Endothelial cell of umbilical vein (primary cell): ENCODE measurements at regions not wholly inside any gene's neighbourhood (a gene's known extent, or its start where the extent isn't known, plus 50 kb on each side); places are given as distances from the start of the nearest gene placed in this dataset.
"Not testable (repeated sequence)": the region's sequence is repeated elsewhere in the genome, so short reads cannot be mapped to it uniquely, and the experiment has no call there.

ENCODE experiments used
- BruUV-seq: library from RNA; stranded (reverse); fragments of 400-500 nt; replicated peaks from 2 replicates; lab custom pipeline; 2021; lab: Mats Ljungman, UMichigan
- CTCF ChIA-PET: fragments of 300-600, 350-600 bp; sonication (Branson Sonifier 250); formaldehyde crosslinking; loops from one replicate; lab custom pipeline; 2021; ENCODE audit warnings: antibody characterized with exemption, inconsistent platforms; lab: Charles Lee
- POLR2A ChIA-PET: fragments of 300-600, 350-600 bp; sonication (Branson Sonifier 250); formaldehyde crosslinking; loops from one replicate; lab custom pipeline; 2021; ENCODE audit warnings: antibody characterized with exemption, inconsistent platforms; lab: Charles Lee
- DNase-seq: peaks from one replicate; pipeline ENCODE4 v3.0.0-alpha.2; 2011; ENCODE audit warnings: low read depth, low spot score
- FAIRE-seq: peaks from 2 replicates; lab custom pipeline; 2011; peaks lifted over from hg19 to GRCh38; lab: Jason Lieb, UNC
- H2AFZ ChIP-seq: 2 replicates; pipeline ENCODE4 v1.6.0; 2012; ENCODE audit warnings: low read depth, low read length, control low read depth, inconsistent platforms
- H3K27ac ChIP-seq: 2 replicates; pipeline ENCODE4 v1.5.1; 2011; ENCODE audit warnings: low read depth, mild to moderate bottlenecking, control low read depth, low read length, moderate library complexity; ENCODE audit not compliant: insufficient read depth
- H3K27me3 ChIP-seq, 2 experiments: 2 replicates each; pipeline versions ENCODE4 v1.6.0 to v1.6.1; 2011; ENCODE audit warnings: low read length in 2 of 2, mixed read lengths in 1 of 2; ENCODE audit not compliant: control insufficient read depth in 2 of 2, insufficient read depth in 2 of 2
- H3K36me3 ChIP-seq, 2 experiments: 2 replicates in 1 of 2; 3 replicates in 1 of 2; pipeline ENCODE4 v1.5.1; 2011; ENCODE audit warnings: low read length in 2 of 2, mild to moderate bottlenecking in 1 of 2, moderate library complexity in 1 of 2; ENCODE audit not compliant: control insufficient read depth in 2 of 2, insufficient read depth in 2 of 2; ENCODE audit errors: extremely low read depth in 1 of 2
- H3K4me1 ChIP-seq: 3 replicates; pipeline ENCODE4 v1.5.1; 2011; ENCODE audit warnings: mild to moderate bottlenecking, low read length; ENCODE audit not compliant: control insufficient read depth, insufficient read depth; ENCODE audit errors: extremely low read depth
- H3K4me2 ChIP-seq: 2 replicates; pipeline ENCODE4 v1.6.1; 2011; ENCODE audit warnings: low read length, control low read depth, mixed read lengths; ENCODE audit not compliant: insufficient read depth
- H3K4me3 ChIP-seq, 3 experiments: fragments of 200-600 bp in 1 of 3; sonication (generic), shearing (Covaris generic) in 1 of 3; replicated peaks in 1 of 3; 2 replicates each; pipeline ENCODE4 v1.5.1; 2011 to 2016; ENCODE audit warnings: control low read depth in 3 of 3, low read length in 3 of 3, mild to moderate bottlenecking in 2 of 3, inconsistent platforms in 1 of 3, low read depth in 1 of 3, moderate library complexity in 1 of 3; ENCODE audit not compliant: insufficient read depth in 1 of 3
- H3K79me2 ChIP-seq: 2 replicates; pipeline ENCODE4 v1.6.0; 2012; ENCODE audit warnings: low read length, inconsistent platforms; ENCODE audit not compliant: control insufficient read depth, insufficient read depth
- H3K9ac ChIP-seq: replicated peaks from 2 replicates; pipeline ENCODE3; 2011; ENCODE audit warnings: low read length, control low read depth; ENCODE audit not compliant: insufficient read depth; ENCODE audit errors: extremely low read depth
- H3K9me1 ChIP-seq: replicated peaks from 3 replicates; pipeline ENCODE4 v1.6.0; 2011; ENCODE audit warnings: mild to moderate bottlenecking, low read length; ENCODE audit not compliant: control insufficient read depth, insufficient read depth; ENCODE audit errors: extremely low read depth
- H3K9me3 ChIP-seq: replicated peaks from 2 replicates; pipeline ENCODE4 v1.5.1; 2012; ENCODE audit warnings: low read length, inconsistent platforms; ENCODE audit not compliant: control insufficient read depth, insufficient read depth
- H4K20me1 ChIP-seq: replicated peaks from 2 replicates; pipeline ENCODE3; 2011; ENCODE audit warnings: mild to moderate bottlenecking, low read length; ENCODE audit not compliant: control insufficient read depth, insufficient read depth; ENCODE audit errors: extremely low read depth
- EZH2 ChIP-seq: IDR thresholded peaks from 2 replicates; pipeline ENCODE4 v1.6.1; 2012; ENCODE audit warnings: borderline replicate concordance, low read depth, mild to moderate bottlenecking, moderate library complexity, low read length, inconsistent platforms; ENCODE audit not compliant: severe bottlenecking
- FOS ChIP-seq: IDR thresholded peaks from 2 replicates; pipeline ENCODE4 v1.6.1; 2011; ENCODE audit warnings: mild to moderate bottlenecking, low read length, moderate library complexity, borderline replicate concordance; ENCODE audit not compliant: insufficient read depth
- GATA2 ChIP-seq: IDR thresholded peaks from 2 replicates; pipeline ENCODE4 v1.7.0; 2011; ENCODE audit warnings: low read depth, mild to moderate bottlenecking, moderate library complexity, mixed read lengths, low read length; ENCODE audit not compliant: insufficient read length, insufficient read depth
- JUN ChIP-seq: IDR thresholded peaks from 2 replicates; pipeline ENCODE4 v1.6.1; 2011; ENCODE audit warnings: borderline replicate concordance, low read depth; ENCODE audit not compliant: insufficient read length, insufficient read depth
- MAX ChIP-seq: IDR thresholded peaks from 2 replicates; pipeline ENCODE4 v1.6.1; 2011; ENCODE audit not compliant: insufficient read depth, insufficient read length
- MYC ChIP-seq: IDR thresholded peaks from one replicate; pipeline ENCODE4 v1.6.1; 2011; ENCODE audit warnings: mild to moderate bottlenecking, low read depth, low read length
- POLR2A ChIP-seq: IDR thresholded peaks from 2 replicates; pipeline ENCODE4 v1.6.1; 2012; ENCODE audit warnings: low read depth, mild to moderate bottlenecking, control low read depth, low read length
- POLR2AphosphoS5 ChIP-seq: IDR thresholded peaks from 2 replicates; pipeline ENCODE4 v1.6.1; 2012; ENCODE audit warnings: low read depth, mild to moderate bottlenecking, control low read depth, low read length, moderate library complexity; ENCODE audit not compliant: insufficient read depth
- dilution Hi-C: fragments of 300-500 bp; cut with MboI; formaldehyde crosslinking; loops from one replicate; pipeline ENCODE4 v1.15.0; 2019; ENCODE audit warnings: low sequenced_read_pairs; ENCODE audit not compliant: extremely low pct_ligation_motif_present
- intact Hi-C: fragments of 100-400 bp; cut with micrococcal nuclease; formaldehyde crosslinking; loops from one replicate; pipeline ENCODE4 v1.10.0; 2022
- TF ChIP-seq, protein P1 (sequence below), 2 donors: IDR thresholded peaks; 1 replicate in 1 of 2; 2 replicates in 1 of 2; pipeline ENCODE4 v1.5.1; 2011; ENCODE audit warnings: low read length in 2 of 2, mild to moderate bottlenecking in 2 of 2, moderate library complexity in 2 of 2, control low read depth in 1 of 2, inconsistent platforms in 1 of 2, low read depth in 1 of 2; ENCODE audit not compliant: insufficient read depth in 1 of 2; ENCODE audit errors: extremely low read depth in 1 of 2

DNA sequence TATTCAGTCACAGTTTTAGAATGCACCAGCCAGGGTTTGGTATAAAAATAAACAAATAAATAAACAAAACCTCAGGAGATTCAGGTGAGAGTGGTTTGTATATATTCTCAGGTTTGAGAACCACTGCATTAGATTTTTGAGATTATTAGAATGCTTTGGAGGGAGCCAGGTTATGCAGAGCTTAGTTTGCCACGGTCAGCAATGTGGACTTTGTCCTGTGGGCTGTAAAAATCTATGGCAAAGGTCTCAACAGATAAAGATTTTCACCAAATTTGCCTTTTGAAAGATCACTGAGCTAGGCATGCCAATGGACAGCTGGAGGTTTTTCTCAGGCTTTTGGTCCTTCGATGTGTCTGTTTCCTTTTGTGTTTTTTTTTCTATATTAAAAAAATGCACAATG is 650.1 kb upstream of the RAG2 start:
- Histone ChIP-seq H3K79me2 (no peaks in the 10 kb centered on the region), H4K20me1 (no peaks in the 10 kb centered on the region), H3K27ac (no peak overlapping the region), H3K9me1 (no peaks in the 10 kb centered on the region), H3K36me3 (no peaks in the 10 kb centered on the region), H3K4me2 (no peak overlapping the region), H3K9ac (no peak overlapping the region), H3K27me3 (no peaks in the 10 kb centered on the region), H2AFZ (no peak overlapping the region), H3K4me3 (no peak overlapping the region), H3K9me3 (no peaks in the 10 kb centered on the region), H3K4me1 (no peaks in the 10 kb centered on the region)
- intact Hi-C loops (no loop called here), dilution Hi-C loops (no loop called here)
- TF ChIP-seq FOS (no peak), MAX (no peak), EZH2 (no peak), MYC (no peak), JUN (no peak), GATA2 (no peak), POLR2AphosphoS5 (no peak), POLR2A (no peak)
- TF ChIP-seq, protein P1, sequence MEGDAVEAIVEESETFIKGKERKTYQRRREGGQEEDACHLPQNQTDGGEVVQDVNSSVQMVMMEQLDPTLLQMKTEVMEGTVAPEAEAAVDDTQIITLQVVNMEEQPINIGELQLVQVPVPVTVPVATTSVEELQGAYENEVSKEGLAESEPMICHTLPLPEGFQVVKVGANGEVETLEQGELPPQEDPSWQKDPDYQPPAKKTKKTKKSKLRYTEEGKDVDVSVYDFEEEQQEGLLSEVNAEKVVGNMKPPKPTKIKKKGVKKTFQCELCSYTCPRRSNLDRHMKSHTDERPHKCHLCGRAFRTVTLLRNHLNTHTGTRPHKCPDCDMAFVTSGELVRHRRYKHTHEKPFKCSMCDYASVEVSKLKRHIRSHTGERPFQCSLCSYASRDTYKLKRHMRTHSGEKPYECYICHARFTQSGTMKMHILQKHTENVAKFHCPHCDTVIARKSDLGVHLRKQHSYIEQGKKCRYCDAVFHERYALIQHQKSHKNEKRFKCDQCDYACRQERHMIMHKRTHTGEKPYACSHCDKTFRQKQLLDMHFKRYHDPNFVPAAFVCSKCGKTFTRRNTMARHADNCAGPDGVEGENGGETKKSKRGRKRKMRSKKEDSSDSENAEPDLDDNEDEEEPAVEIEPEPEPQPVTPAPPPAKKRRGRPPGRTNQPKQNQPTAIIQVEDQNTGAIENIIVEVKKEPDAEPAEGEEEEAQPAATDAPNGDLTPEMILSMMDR (IDR thresholded peaks at IDR 0.05; ENCODE audit: extremely low read depth in 1 of 2, insufficient read depth in 1 of 2, low read depth in 1 of 2, low read length in 2 of 2) = no peak
- BruUV-seq = no TSS peak
- ChIA-PET POLR2A (no interaction called here), CTCF (no interaction called here)
- FAIRE-seq (no peak), DNase-seq (no peak)

DNA sequence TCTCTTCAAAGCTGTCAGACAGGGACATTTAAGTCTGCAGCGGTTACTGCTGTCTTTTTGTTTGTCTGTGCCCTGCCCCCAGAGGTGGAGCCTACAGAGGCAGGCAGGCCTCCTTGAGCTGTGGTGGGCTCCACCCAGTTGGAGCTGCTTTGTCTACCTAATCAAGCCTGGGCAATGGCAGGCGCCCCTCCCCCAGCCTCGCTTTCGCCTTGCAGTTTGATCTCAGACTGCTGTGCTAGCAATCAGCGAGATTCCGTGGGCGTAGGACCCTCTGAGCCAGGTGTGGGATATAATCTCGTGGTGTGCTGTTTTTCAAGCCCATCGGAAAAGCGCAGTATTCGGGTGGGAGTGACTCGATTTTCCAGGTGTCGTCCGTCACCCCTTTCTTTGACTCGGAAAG is 648.1 kb upstream of the RAG2 start:
- H2AFZ ChIP-seq, H4K20me1 ChIP-seq, BruUV-seq, FAIRE-seq, H3K9ac ChIP-seq, DNase-seq, H3K4me1 ChIP-seq, H3K9me1 ChIP-seq, H3K4me3 ChIP-seq, intact Hi-C loops, dilution Hi-C loops, H3K27me3 ChIP-seq, POLR2A ChIA-PET, CTCF ChIA-PET, H3K36me3 ChIP-seq, H3K27ac ChIP-seq, H3K4me2 ChIP-seq, H3K79me2 ChIP-seq, H3K9me3 ChIP-seq: not testable (repeated sequence)
